Upper lobe of left lung (tissue), 6 donors: ENCODE measurements at regions not wholly inside any gene's neighbourhood (a gene's known extent, or its start where the extent isn't known, plus 50 kb on each side); places are given as distances from the start of the nearest gene placed in this dataset.

ENCODE experiments used
- ATAC-seq, 2 donors: fragments of 200-7000 bp; cut with Tn5 transposase; one replicate each; pipeline ENCODE4 v1.9.1; 2022; ENCODE audit warnings: mild to moderate bottlenecking in 2 of 2, moderate library complexity in 2 of 2; ENCODE audit not compliant: low FRiP score in 2 of 2
- DNase-seq, 2 donors: peaks; one replicate each; pipeline ENCODE4 v3.0.0-alpha.2; 2019 to 2020
- H3K27ac ChIP-seq, 4 donors: fragments of 200-600 bp; sonication (generic); one replicate each; pipeline ENCODE4 v1.5.1; 2016 to 2019
- H3K27me3 ChIP-seq, 4 donors: fragments of 200-600 bp; sonication (generic); one replicate each; pipeline ENCODE4 v1.5.1; 2017 to 2019
- H3K36me3 ChIP-seq, 4 donors: fragments of 200-600 bp; sonication (generic); one replicate each; pipeline ENCODE4 v1.5.1; 2016 to 2019
- H3K4me1 ChIP-seq, 4 donors: fragments of 200-600 bp; sonication (generic); one replicate each; pipeline ENCODE4 v1.5.1; 2018 to 2019
- H3K4me3 ChIP-seq, 4 donors: fragments of 200-600 bp; sonication (generic); one replicate each; pipeline ENCODE4 v1.5.1; 2017 to 2019; ENCODE audit warnings: mild to moderate bottlenecking in 2 of 4, moderate library complexity in 1 of 4
- H3K9me3 ChIP-seq, 4 donors: fragments of 200-600 bp; sonication (generic); one replicate each; pipeline ENCODE4 v1.5.1; 2018 to 2019
- EP300 ChIP-seq, 4 donors: sonication (generic); formaldehyde crosslinking; IDR thresholded peaks; one replicate each; pipeline ENCODE4 v1.5.1; 2017; ENCODE audit warnings: antibody characterized with exemption in 4 of 4, control low read depth in 2 of 4
- POLR2A ChIP-seq, 4 donors: fragments of 450-650 bp; IDR thresholded peaks; one replicate each; pipeline ENCODE4 v1.5.1; 2016 to 2017; ENCODE audit warnings: antibody characterized with exemption in 4 of 4, mild to moderate bottlenecking in 2 of 4
- POLR2AphosphoS5 ChIP-seq, 2 donors: sonication (generic); formaldehyde crosslinking; IDR thresholded peaks; one replicate each; pipeline ENCODE4 v1.5.1; 2017; ENCODE audit warnings: antibody characterized with exemption in 2 of 2
- WGBS, 2 donors: methylation state at CpG; one replicate each; pipeline ENCODE4 v1.1.5; 2017 to 2018; 5-methylcytosine and 5-hydroxymethylcytosine counted together
- TF ChIP-seq, protein P1 (sequence below), 6 experiments: fragments of 450-650 bp in 4 of 6; fragments of 200-600 bp in 2 of 6; sonication (generic) in 2 of 6; IDR thresholded peaks; one replicate each; pipeline ENCODE4 v1.5.1; 2016 to 2019; ENCODE audit warnings: antibody characterized with exemption in 6 of 6
- donor health status: DM: no; HTN: no; CAD: no; lungs with moderate emphysema.
- donor health status: DM: no; HTN: yes; CAD: no; lungs with severe emphysema.

DNA sequence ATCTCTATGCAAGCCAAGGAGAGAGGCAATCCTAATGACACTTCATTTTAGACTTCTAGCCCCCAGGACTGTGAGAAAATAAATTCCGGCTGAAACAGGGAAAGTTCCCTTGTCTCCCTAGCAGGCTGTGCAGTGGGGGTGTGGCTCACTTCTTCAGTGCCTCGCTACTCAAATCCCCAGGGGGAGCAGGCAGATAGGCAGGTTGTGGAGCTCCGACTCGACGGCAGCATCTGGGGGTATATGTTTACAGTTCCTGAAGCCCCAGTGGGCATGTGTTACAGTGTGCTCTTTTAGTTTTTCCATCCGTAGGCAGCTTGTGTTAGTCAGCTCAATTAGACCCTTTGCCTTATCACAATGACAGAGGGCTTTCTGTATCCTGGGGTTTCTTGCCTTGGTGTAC is 836.5 kb downstream of the PDCD6IP start:
- H3K36me3 ChIP-seq: no peaks in the 10 kb centered on the region
- no peak for ATAC-seq
- 77 to 79% methylated on average over 6 of the region's 6 CpGs for WGBS, 2 donors
- H3K27ac ChIP-seq: no peak overlapping the region
- H3K4me1 ChIP-seq: no peaks in the 10 kb centered on the region
- no peak for DNase-seq
- TF ChIP-seq POLR2AphosphoS5 (IDR thresholded peaks at IDR 0.05) (no peak), POLR2A (IDR thresholded peaks at IDR 0.05) (no peak), EP300 (IDR thresholded peaks at IDR 0.05) (no peak)
- TF ChIP-seq, protein P1, sequence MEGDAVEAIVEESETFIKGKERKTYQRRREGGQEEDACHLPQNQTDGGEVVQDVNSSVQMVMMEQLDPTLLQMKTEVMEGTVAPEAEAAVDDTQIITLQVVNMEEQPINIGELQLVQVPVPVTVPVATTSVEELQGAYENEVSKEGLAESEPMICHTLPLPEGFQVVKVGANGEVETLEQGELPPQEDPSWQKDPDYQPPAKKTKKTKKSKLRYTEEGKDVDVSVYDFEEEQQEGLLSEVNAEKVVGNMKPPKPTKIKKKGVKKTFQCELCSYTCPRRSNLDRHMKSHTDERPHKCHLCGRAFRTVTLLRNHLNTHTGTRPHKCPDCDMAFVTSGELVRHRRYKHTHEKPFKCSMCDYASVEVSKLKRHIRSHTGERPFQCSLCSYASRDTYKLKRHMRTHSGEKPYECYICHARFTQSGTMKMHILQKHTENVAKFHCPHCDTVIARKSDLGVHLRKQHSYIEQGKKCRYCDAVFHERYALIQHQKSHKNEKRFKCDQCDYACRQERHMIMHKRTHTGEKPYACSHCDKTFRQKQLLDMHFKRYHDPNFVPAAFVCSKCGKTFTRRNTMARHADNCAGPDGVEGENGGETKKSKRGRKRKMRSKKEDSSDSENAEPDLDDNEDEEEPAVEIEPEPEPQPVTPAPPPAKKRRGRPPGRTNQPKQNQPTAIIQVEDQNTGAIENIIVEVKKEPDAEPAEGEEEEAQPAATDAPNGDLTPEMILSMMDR (IDR thresholded peaks at IDR 0.05): no peak
- no peak overlapping the region for H3K4me3 ChIP-seq
- H3K9me3 ChIP-seq: no peaks in the 10 kb centered on the region
- no peaks in the 10 kb centered on the region for H3K27me3 ChIP-seq

DNA sequence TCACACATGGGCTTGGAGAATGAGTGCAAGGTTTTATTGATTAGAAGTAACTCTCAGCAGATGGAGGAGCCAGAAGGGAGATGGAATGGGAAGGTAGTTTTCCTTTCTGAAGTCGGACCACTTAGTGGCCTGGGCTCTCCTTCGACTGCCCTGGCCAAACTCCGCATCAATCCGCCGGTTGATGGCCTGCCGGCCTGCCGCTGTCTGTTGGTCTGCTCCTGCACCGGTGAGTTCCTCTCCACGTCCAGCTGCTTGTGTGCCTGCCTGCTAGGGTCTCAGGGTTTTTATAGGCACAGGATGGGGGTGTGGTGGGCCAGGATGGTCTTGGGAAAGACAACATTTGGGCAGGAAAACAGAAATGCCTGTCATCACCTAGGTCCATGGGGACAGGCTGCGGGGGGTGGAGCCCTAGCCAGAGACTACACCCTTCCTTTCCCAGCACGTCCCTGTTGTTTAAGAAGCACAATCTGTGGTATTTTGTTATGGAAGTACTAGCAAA is 837.0 kb downstream of the PDCD6IP start:
- H3K27ac ChIP-seq: no peak overlapping the region
- no peak overlapping the region for H3K4me3 ChIP-seq
- H3K27me3 ChIP-seq: no peaks in the 10 kb centered on the region
- H3K4me1 ChIP-seq: no peaks in the 10 kb centered on the region
- H3K36me3 ChIP-seq: no peaks in the 10 kb centered on the region
- DNase-seq: peak in 1 of 2 donors; percentile 63
- no peak for ATAC-seq
- no peak for TF ChIP-seq POLR2A (IDR thresholded peaks at IDR 0.05)
- no peak for TF ChIP-seq EP300 (IDR thresholded peaks at IDR 0.05)
- TF ChIP-seq, protein P1 (IDR thresholded peaks at IDR 0.05): no peak
- no peak for TF ChIP-seq POLR2AphosphoS5 (IDR thresholded peaks at IDR 0.05)
- H3K9me3 ChIP-seq: no peaks in the 10 kb centered on the region
- 80 to 85% methylated on average over 10 to 11 of the region's 11 CpGs for WGBS, 2 donors

DNA sequence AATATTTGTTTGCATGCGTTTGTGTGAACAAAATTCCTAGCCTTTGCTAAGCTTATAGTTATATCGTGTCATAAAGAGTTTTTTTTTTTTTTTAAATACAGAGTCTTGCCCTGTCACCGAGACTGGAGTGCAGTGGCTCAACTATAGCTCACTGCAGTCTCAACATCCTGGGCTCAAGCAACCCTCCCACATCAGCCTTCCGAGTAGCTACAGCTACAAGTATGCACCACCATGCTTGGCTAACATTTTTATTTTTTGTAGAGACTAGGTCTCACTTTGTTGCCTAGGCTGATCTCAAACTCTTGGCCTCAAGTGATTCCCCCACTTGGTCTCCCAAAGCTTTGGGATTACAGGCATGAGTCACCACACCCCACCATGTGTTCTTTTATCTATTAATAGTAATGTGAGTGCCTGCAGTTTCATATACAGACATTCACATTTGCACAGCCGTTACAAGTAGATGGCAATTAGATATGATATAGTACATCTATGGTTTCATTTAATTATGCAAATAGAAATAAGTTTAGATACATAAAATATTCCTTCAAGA is 848.6 kb downstream of the PDCD6IP start:
- DNase-seq (no peak), ATAC-seq (no peak)
- Histone ChIP-seq H3K36me3 (no peaks in the 10 kb centered on the region), H3K4me3 (no peak overlapping the region), H3K4me1 (no peaks in the 10 kb centered on the region), H3K9me3 (no peaks in the 10 kb centered on the region), H3K27me3 (no peaks in the 10 kb centered on the region), H3K27ac (no peak overlapping the region)
- 79 to 80% methylated on average over 5 of the region's 5 CpGs for WGBS, 2 donors
- TF ChIP-seq, protein P1 (IDR thresholded peaks at IDR 0.05): no peak
- TF ChIP-seq EP300 (IDR thresholded peaks at IDR 0.05) (no peak), POLR2A (IDR thresholded peaks at IDR 0.05) (no peak), POLR2AphosphoS5 (IDR thresholded peaks at IDR 0.05) (no peak)

DNA sequence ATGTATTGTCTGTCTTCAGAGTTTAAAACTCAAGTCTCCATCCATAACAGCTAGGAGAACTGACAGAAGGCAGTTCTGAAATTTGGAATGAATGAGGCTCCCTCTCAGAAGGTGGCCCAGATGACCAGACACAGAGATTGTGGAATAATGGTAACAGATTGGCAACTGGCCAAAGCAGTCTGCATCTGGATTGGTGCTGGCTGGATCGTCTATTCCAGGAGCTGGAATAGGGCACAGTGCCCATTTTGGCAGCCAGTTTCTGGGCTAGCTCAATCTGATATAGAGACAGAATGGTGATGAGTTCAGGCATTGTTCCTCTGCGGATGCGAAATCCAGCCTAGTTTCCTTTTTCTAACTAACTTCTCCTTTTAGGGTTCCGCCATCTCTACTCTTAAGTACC is 851.7 kb downstream of the PDCD6IP start:
- H3K9me3 ChIP-seq: no peaks in the 10 kb centered on the region
- DNase-seq (no peak), ATAC-seq (no peak)
- H3K4me3 ChIP-seq: no peak overlapping the region
- H3K4me1 ChIP-seq: no peaks in the 10 kb centered on the region
- H3K27ac ChIP-seq: no peak overlapping the region
- no peaks in the 10 kb centered on the region for H3K27me3 ChIP-seq
- no peak for TF ChIP-seq EP300 (IDR thresholded peaks at IDR 0.05)
- TF ChIP-seq, protein P1 (IDR thresholded peaks at IDR 0.05): no peak
- no peak for TF ChIP-seq POLR2AphosphoS5 (IDR thresholded peaks at IDR 0.05)
- no peak for TF ChIP-seq POLR2A (IDR thresholded peaks at IDR 0.05)
- WGBS, 2 donors: 60 to 78% methylated on average over 4 of the region's 4 CpGs
- no peaks in the 10 kb centered on the region for H3K36me3 ChIP-seq

DNA sequence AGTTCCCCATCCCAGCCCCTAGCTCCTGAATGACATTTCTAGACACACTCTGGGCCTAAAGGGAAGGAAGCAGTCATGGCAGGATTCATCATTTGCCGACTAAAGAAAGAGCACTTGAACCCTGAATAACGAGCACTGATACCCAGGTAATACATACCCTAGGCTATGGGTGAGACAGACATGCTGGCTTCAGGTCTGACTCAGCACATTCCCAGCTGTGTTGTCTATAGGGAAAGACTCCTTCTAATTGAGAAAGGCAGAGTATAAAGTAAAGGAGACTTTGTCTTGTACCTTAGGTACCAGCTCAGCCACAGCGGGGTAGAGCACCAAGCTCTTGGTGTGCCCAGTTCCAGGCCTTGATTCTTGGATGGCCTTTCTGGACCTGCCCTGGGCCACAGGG is 870.5 kb downstream of the PDCD6IP start:
- H3K9me3 ChIP-seq: no peaks in the 10 kb centered on the region
- no peak for DNase-seq
- no peak overlapping the region for H3K27ac ChIP-seq
- no peak for ATAC-seq
- TF ChIP-seq EP300 (IDR thresholded peaks at IDR 0.05) (no peak), POLR2A (IDR thresholded peaks at IDR 0.05) (no peak), POLR2AphosphoS5 (IDR thresholded peaks at IDR 0.05) (no peak)
- TF ChIP-seq, protein P1 (IDR thresholded peaks at IDR 0.05): no peak
- 57 to 87% methylated on average over 3 of the region's 3 CpGs for WGBS, 2 donors
- H3K4me1 ChIP-seq: no peaks in the 10 kb centered on the region
- H3K27me3 ChIP-seq: no peaks in the 10 kb centered on the region
- no peaks in the 10 kb centered on the region for H3K36me3 ChIP-seq
- no peak overlapping the region for H3K4me3 ChIP-seq
